Body of pancreas (tissue), 4 donors: ENCODE measurements at regions not wholly inside any gene's neighbourhood (a gene's known extent, or its start where the extent isn't known, plus 50 kb on each side); places are given as distances from the start of the nearest gene placed in this dataset.

Experiments
- ATAC-seq: fragments of 150-250 bp; one replicate; pipeline ENCODE4 v1.9.1; 2016
- DNase-seq, 4 donors: peaks; one replicate each; pipeline ENCODE4 v3.0.0-alpha.2; 2019
- H3K27ac ChIP-seq, 4 donors: fragments of 200-600 bp; sonication (generic); 1 replicate in 3 of 4; 2 replicates in 1 of 4; pipeline versions ENCODE4 v1.5.1 to v1.6.1; 2016 to 2019; ENCODE audit warnings: mild to moderate bottlenecking in 1 of 4, mixed read lengths in 1 of 4, moderate library complexity in 1 of 4
- H3K27me3 ChIP-seq, 2 donors: fragments of 200-600 bp; sonication (generic); one replicate each; pipeline ENCODE4 v1.6.0; 2016; ENCODE audit warnings: mild to moderate bottlenecking in 1 of 2
- H3K36me3 ChIP-seq, 2 donors: fragments of 200-600 bp; sonication (generic); replicated peaks in 1 of 2; 2 replicates each; pipeline ENCODE4 v1.5.1; 2016; ENCODE audit warnings: low read depth in 2 of 2; ENCODE audit not compliant: insufficient read depth in 1 of 2
- H3K4me1 ChIP-seq: fragments of 200-600 bp; sonication (generic); one replicate; pipeline ENCODE4 v1.6.0; 2016
- H3K4me3 ChIP-seq, 2 donors: fragments of 200-600 bp; sonication (generic); 1 replicate in 1 of 2; 2 replicates in 1 of 2; pipeline ENCODE4 v1.5.1; 2016 to 2019
- H3K9me3 ChIP-seq, 3 donors: fragments of 200-600 bp; sonication (generic); 1 replicate in 2 of 3; 2 replicates in 1 of 3; pipeline ENCODE4 v1.5.1; 2016
- CTCF ChIP-seq, 7 experiments: fragments of 450-650 bp in 4 of 7; fragments of 200-600 bp in 3 of 7; sonication (generic) in 3 of 7; IDR thresholded peaks; one replicate each; pipeline ENCODE4 v1.5.1; 2016 to 2019; ENCODE audit warnings: antibody characterized with exemption in 7 of 7
- POLR2A ChIP-seq, 3 donors: fragments of 450-650 bp; IDR thresholded peaks; one replicate each; pipeline ENCODE4 v1.6.1; 2016; ENCODE audit warnings: antibody characterized with exemption in 3 of 3, mild to moderate bottlenecking in 2 of 3
- WGBS, 2 donors: methylation state at CpG; one replicate each; pipeline ENCODE4 v1.1.5; 2017; 5-methylcytosine and 5-hydroxymethylcytosine counted together
- intact Hi-C: fragments of 100-400 bp; cut with DNase I; formaldehyde crosslinking; loops from one replicate; pipeline ENCODE4 v1.15.1; 2023

GRCh38 chr6:164854526-164854925, 454.9 kb downstream of the C6orf118 start:
- TF ChIP-seq POLR2A (IDR thresholded peaks at IDR 0.05) (no peak), CTCF (IDR thresholded peaks at IDR 0.05) (no peak)
- Histone ChIP-seq H3K4me1 (no peaks in the 10 kb centered on the region), H3K27me3 (no peaks in the 10 kb centered on the region), H3K36me3 (no peaks in the 10 kb centered on the region), H3K27ac (no peak overlapping the region), H3K9me3 (no peaks in the 10 kb centered on the region), H3K4me3 (no peak overlapping the region)
- ATAC-seq (no peak), DNase-seq (no peak)
- intact Hi-C loops = no loop called here

GRCh38 chr6:164845773-164846172, 463.6 kb downstream of the C6orf118 start:
- no peak for TF ChIP-seq POLR2A (IDR thresholded peaks at IDR 0.05)
- TF ChIP-seq CTCF (IDR thresholded peaks at IDR 0.05) = no peak
- no peak overlapping the region for H3K27ac ChIP-seq

GRCh38 chr6:164842085-164842484, 467.3 kb downstream of the C6orf118 start:
- H3K4me3 ChIP-seq = no peak overlapping the region
- DNase-seq (no peak), ATAC-seq (no peak)
- H3K27ac ChIP-seq = no peak overlapping the region
- intact Hi-C loops = no loop called here
- TF ChIP-seq CTCF (IDR thresholded peaks at IDR 0.05) = no peak
- no peak for TF ChIP-seq POLR2A (IDR thresholded peaks at IDR 0.05)
- H3K9me3 ChIP-seq = no peaks in the 10 kb centered on the region
- no peaks in the 10 kb centered on the region for H3K27me3 ChIP-seq
- 68% methylated on average over 1 of the region's 1 CpG for whole genome bisulfite sequencing, 2 donors
- no peaks in the 10 kb centered on the region for H3K4me1 ChIP-seq
- H3K36me3 ChIP-seq = no peaks in the 10 kb centered on the region

More at GRCh38 chr6:164845773-164846172, 463.6 kb downstream of the C6orf118 start:
- no peak for ATAC-seq
- Histone ChIP-seq H3K4me1 (no peaks in the 10 kb centered on the region), H3K9me3 (no peaks in the 10 kb centered on the region), H3K36me3 (no peaks in the 10 kb centered on the region), H3K27me3 (no peaks in the 10 kb centered on the region), H3K4me3 (no peak overlapping the region)
- DNase-seq = no peak
- WGBS, 2 donors = 48 to 54% methylated on average over 1 of the region's 1 CpG
- intact Hi-C loops = no loop called here

- DNase-seq (no peak), ATAC-seq (no peak)
- 76 to 89% methylated on average over 1 of the region's 1 CpG for WGBS, 2 donors
- Histone ChIP-seq H3K9me3 (no peaks in the 10 kb centered on the region), H3K27ac (no peak overlapping the region), H3K36me3 (no peaks in the 10 kb centered on the region), H3K27me3 (no peaks in the 10 kb centered on the region), H3K4me1 (no peaks in the 10 kb centered on the region), H3K4me3 (no peak overlapping the region)
- intact Hi-C loops = no loop called here
- TF ChIP-seq CTCF (IDR thresholded peaks at IDR 0.05) = no peak
- TF ChIP-seq POLR2A (IDR thresholded peaks at IDR 0.05) = no peak
Measured at GRCh38 chr6:164838068-164838615, 471.3 kb downstream of the C6orf118 start.

GRCh38 chr6:164836486-164836885, 472.9 kb downstream of the C6orf118 start:
- WGBS, 2 donors = 37 to 62% methylated on average over 3 of the region's 3 CpGs
- H3K36me3 ChIP-seq = no peaks in the 10 kb centered on the region
- no peak for DNase-seq
- ATAC-seq = no peak
- H3K4me3 ChIP-seq = no peak overlapping the region
- no peak overlapping the region for H3K27ac ChIP-seq
- TF ChIP-seq CTCF (IDR thresholded peaks at IDR 0.05) (no peak), POLR2A (IDR thresholded peaks at IDR 0.05) (no peak)
- H3K4me1 ChIP-seq = no peaks in the 10 kb centered on the region
- H3K27me3 ChIP-seq = no peaks in the 10 kb centered on the region
- H3K9me3 ChIP-seq = no peaks in the 10 kb centered on the region
- intact Hi-C loops = no loop called here
